ENCODE measurements at regions not wholly inside any gene's neighbourhood (a gene's known extent, or its start where the extent isn't known, plus 50 kb on each side); places are given as distances from the start of the nearest gene placed in this dataset.

DNA sequence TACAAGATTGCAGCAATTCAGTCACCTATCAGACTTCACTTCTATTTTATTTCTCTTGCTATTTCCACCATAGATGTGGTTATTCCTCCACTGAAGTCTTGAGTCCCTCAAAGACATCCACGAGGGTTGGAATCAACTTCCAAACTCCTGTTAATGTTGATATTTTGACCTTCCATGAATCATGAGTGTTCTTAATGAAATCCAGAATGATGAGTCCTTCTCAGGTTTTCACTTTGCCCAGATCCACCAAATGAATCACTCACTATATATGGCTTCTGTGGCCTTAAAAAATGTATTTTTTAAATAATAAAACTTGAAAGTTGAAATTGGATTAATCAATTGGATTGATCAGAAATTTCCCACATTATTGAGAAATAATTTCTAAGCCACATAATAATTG lies 1821.0 kb downstream of the EFNA5 start:
- TF ChIP-seq JUND (IDR thresholded peaks at IDR 0.05) (no peak), YY1 (IDR thresholded peaks at IDR 0.05) (no peak)

Data from liver (tissue), 2 donors.